IMR-90 (cell line): ENCODE measurements at regions not wholly inside any gene's neighbourhood (a gene's known extent, or its start where the extent isn't known, plus 50 kb on each side); places are given as distances from the start of the nearest gene placed in this dataset.

Experiments used
- ATAC-seq: fragments of 200-7000 bp; cut with Tn5 transposase; 2 replicates; pipeline ENCODE4 v1.9.1; 2020; ENCODE audit warnings: low read depth, mild to moderate bottlenecking, moderate library complexity
- BruUV-seq: library from RNA; stranded (reverse); fragments of 400-500 nt; replicated peaks from 2 replicates; lab custom pipeline; 2021; lab: Mats Ljungman, UMichigan
- CTCF ChIA-PET: fragments of 300-600 bp; formaldehyde crosslinking; extraction: SDS; loops from one replicate; lab custom pipeline; 2021; ENCODE audit warnings: antibody characterized with exemption; lab: Yijun Ruan, JAX
- POLR2A ChIA-PET: fragments of 300-600 bp; sonication (Branson Sonifier 250); formaldehyde crosslinking; loops from one replicate; lab custom pipeline; 2022; ENCODE audit warnings: antibody characterized with exemption; ENCODE audit not compliant: unreplicated experiment; lab: Charles Lee
- DNase-seq: peaks from one replicate; pipeline ENCODE4 v3.0.0; 2013
- H2AFZ ChIP-seq: replicated peaks from 2 replicates; pipeline ENCODE3; 2013; ENCODE audit warnings: low read length, mild to moderate bottlenecking; ENCODE audit not compliant: poor library complexity
- H2AK5ac ChIP-seq: 2 replicates; pipeline ENCODE4 v1.6.1; 2013; ENCODE audit warnings: low read depth, low read length, inconsistent platforms
- H2AK9ac ChIP-seq: replicated peaks from 2 replicates; pipeline ENCODE3; 2013; ENCODE audit warnings: mild to moderate bottlenecking, low read depth, low read length, moderate library complexity; ENCODE audit not compliant: poor library complexity
- H2BK120ac ChIP-seq: 2 replicates; pipeline ENCODE4 v1.6.1; 2013; ENCODE audit warnings: low read depth, low read length, inconsistent platforms
- H2BK15ac ChIP-seq: 3 replicates; pipeline ENCODE4 v1.6.1; 2013; ENCODE audit warnings: low read depth, low read length, inconsistent platforms
- H2BK20ac ChIP-seq: 2 replicates; pipeline ENCODE4 v1.6.1; 2013; ENCODE audit warnings: low read depth, mild to moderate bottlenecking, inconsistent platforms, low read length, moderate library complexity
- H2BK5ac ChIP-seq: 2 replicates; pipeline ENCODE4 v1.6.1; 2013; ENCODE audit warnings: mild to moderate bottlenecking, low read depth, low read length, inconsistent platforms; ENCODE audit not compliant: poor library complexity, severe bottlenecking
- H3K14ac ChIP-seq: replicated peaks from 2 replicates; pipeline ENCODE4 v1.6.1; 2013; ENCODE audit warnings: low read depth, low read length, inconsistent platforms
- H3K18ac ChIP-seq: 2 replicates; pipeline ENCODE4 v1.6.1; 2013; ENCODE audit warnings: low read depth, low read length, control low read depth
- H3K23ac ChIP-seq: 2 replicates; pipeline ENCODE4 v1.6.1; 2013; ENCODE audit warnings: low read depth, low read length, inconsistent platforms
- H3K27ac ChIP-seq: 2 replicates; pipeline ENCODE4 v1.5.1; 2013; ENCODE audit warnings: mild to moderate bottlenecking, control low read depth, low read length; ENCODE audit not compliant: insufficient read depth
- H3K27me3 ChIP-seq: 2 replicates; pipeline ENCODE4 v1.6.1; 2013; ENCODE audit warnings: low read length; ENCODE audit not compliant: control insufficient read depth, insufficient read depth
- H3K36me3 ChIP-seq: 2 replicates; pipeline ENCODE4 v1.6.1; 2013; ENCODE audit warnings: low read length, mixed read lengths; ENCODE audit not compliant: control insufficient read depth, insufficient read depth
- H3K4ac ChIP-seq: 2 replicates; pipeline ENCODE4 v1.6.1; 2013; ENCODE audit warnings: low read depth, low read length, inconsistent platforms
- H3K4me1 ChIP-seq: 2 replicates; pipeline ENCODE4 v1.6.1; 2013; ENCODE audit warnings: low read length, mixed read lengths; ENCODE audit not compliant: control insufficient read depth, insufficient read depth
- H3K4me2 ChIP-seq: 2 replicates; pipeline ENCODE4 v1.6.1; 2013; ENCODE audit warnings: low read depth, mild to moderate bottlenecking, control low read depth, low read length, moderate library complexity
- H3K4me3 ChIP-seq: 2 replicates; pipeline ENCODE4 v1.5.1; 2013; ENCODE audit warnings: low read depth, mild to moderate bottlenecking, control low read depth, low read length, moderate library complexity; ENCODE audit not compliant: insufficient read depth
- H3K56ac ChIP-seq: 2 replicates; pipeline ENCODE4 v1.6.1; 2013; ENCODE audit warnings: low read length, inconsistent platforms; ENCODE audit not compliant: insufficient read depth; ENCODE audit errors: extremely low read depth
- H3K79me1 ChIP-seq, 2 experiments: 2 replicates each; pipeline ENCODE4 v1.6.1; 2013; ENCODE audit warnings: low read length in 2 of 2, inconsistent platforms in 1 of 2, low read depth in 1 of 2
- H3K9ac ChIP-seq: 2 replicates; pipeline ENCODE4 v1.6.1; 2013; ENCODE audit warnings: low read depth, low read length, control low read depth
- H3K9me1 ChIP-seq: 2 replicates; pipeline ENCODE4 v1.6.1; 2013; ENCODE audit warnings: low read length, inconsistent platforms; ENCODE audit not compliant: insufficient read depth
- H3K9me3 ChIP-seq: 2 replicates; pipeline ENCODE4 v1.6.1; 2013; ENCODE audit warnings: low read length; ENCODE audit not compliant: control insufficient read depth, insufficient read depth
- H4K20me1 ChIP-seq: 2 replicates; pipeline ENCODE4 v1.6.1; 2013; ENCODE audit warnings: low read length, inconsistent platforms; ENCODE audit not compliant: insufficient read depth
- H4K5ac ChIP-seq: 2 replicates; pipeline ENCODE4 v1.6.1; 2013; ENCODE audit warnings: mild to moderate bottlenecking, low read depth, low read length, control low read depth
- H4K8ac ChIP-seq, 2 experiments: 2 replicates each; pipeline ENCODE4 v1.6.1; 2013; ENCODE audit warnings: low read depth in 2 of 2, low read length in 2 of 2, control low read depth in 1 of 2, inconsistent platforms in 1 of 2
- H4K91ac ChIP-seq: 2 replicates; pipeline ENCODE4 v1.6.1; 2013; ENCODE audit warnings: low read depth, low read length, inconsistent platforms; ENCODE audit not compliant: insufficient read depth
- CEBPB ChIP-seq: IDR thresholded peaks from 2 replicates; pipeline ENCODE4 v1.6.1; 2012; ENCODE audit warnings: low read depth, low read length, improper control_type of control experiment
- MAFK ChIP-seq: IDR thresholded peaks from 2 replicates; pipeline ENCODE4 v1.6.1; 2012; ENCODE audit warnings: low read depth, low read length, improper control_type of control experiment
- WGBS, 2 experiments: methylation state at CpG; one replicate each; pipeline versions ENCODE4 v1.1.5 to v1.1.7; 2013; ENCODE audit warnings: missing lambda C conversion rate in 2 of 2; ENCODE audit not compliant: insufficient read length in 1 of 2; ENCODE audit errors: extremely low coverage in 2 of 2; 5-methylcytosine and 5-hydroxymethylcytosine counted together
- dilution Hi-C: fragments of 300-500 bp; cut with HindIII; formaldehyde crosslinking; loops from one replicate; pipeline ENCODE4 v1.14.3; 2018; ENCODE audit warnings: low sequenced_read_pairs; ENCODE audit not compliant: unreplicated experiment
- in situ Hi-C: fragments of 300-500 bp; cut with MboI; formaldehyde crosslinking; loops from 3 replicates; pipeline ENCODE4 v1.14.3; 2019; ENCODE audit warnings: low sequenced_read_pairs, inconsistent platforms, mixed read lengths
- intact Hi-C: fragments of 100-400 bp; cut with micrococcal nuclease; formaldehyde crosslinking; loops from 2 replicates; pipeline ENCODE4 v1.10.0; 2022

DNA sequence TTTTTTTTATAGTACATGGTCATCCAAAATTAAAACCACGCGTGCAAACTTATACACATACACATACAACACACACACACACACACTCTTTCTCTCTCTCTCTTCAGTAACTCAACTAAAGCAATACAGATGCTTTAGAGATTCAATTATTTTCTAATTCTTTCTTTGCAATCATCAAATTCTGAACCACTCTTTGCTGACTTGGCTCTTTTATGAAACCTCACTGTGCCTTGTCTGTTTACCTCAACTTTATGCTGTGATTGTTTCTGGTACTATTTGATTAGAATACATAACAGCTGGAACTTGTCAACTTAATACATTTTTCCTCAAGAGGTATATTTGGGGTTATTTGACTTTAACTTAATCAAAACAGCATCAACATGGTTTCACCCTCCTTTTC, 1309.7 kb downstream of the ROBO2 start:
- Histone ChIP-seq H4K5ac (no peak overlapping the region), H2BK5ac (no peak overlapping the region), H3K9ac (no peak overlapping the region), H3K27ac (no peak overlapping the region), H3K9me3 (no peaks in the 10 kb centered on the region), H3K4me2 (no peak overlapping the region), H3K23ac (no peak overlapping the region), H3K4ac (no peak overlapping the region), H3K9me1 (no peaks in the 10 kb centered on the region), H3K4me1 (no peaks in the 10 kb centered on the region), H3K18ac (no peak overlapping the region), H2BK15ac (no peak overlapping the region), H3K56ac (no peak overlapping the region), H4K91ac (no peak overlapping the region), H2AK9ac (no peak overlapping the region), H2AFZ (no peak overlapping the region), H4K8ac (no peak overlapping the region), H3K79me1 (no peaks in the 10 kb centered on the region), H2AK5ac (no peak overlapping the region), H2BK120ac (no peak overlapping the region), H4K20me1 (no peaks in the 10 kb centered on the region), H3K4me3 (no peak overlapping the region), H3K36me3 (no peaks in the 10 kb centered on the region), H2BK20ac (no peak overlapping the region), H3K14ac (no peak overlapping the region), H3K27me3 (no peaks in the 10 kb centered on the region)
- ATAC-seq: no peak
- CTCF ChIA-PET: no interaction called here
- intact Hi-C loops (no loop called here), in situ Hi-C loops (no loop called here), dilution Hi-C loops (no loop called here)
- POLR2A ChIA-PET: no interaction called here
- WGBS, 2 experiments: no CpG with 5 or more reads among the region's 2 CpGs
- no TSS peak for BruUV-seq
- no peak for DNase-seq
- TF ChIP-seq MAFK (peak; percentile 91), CEBPB (no peak)
